ENCODE measurements at regions not wholly inside any gene's neighbourhood (a gene's known extent, or its start where the extent isn't known, plus 50 kb on each side); places are given as distances from the start of the nearest gene placed in this dataset.

- Histone ChIP-seq H2AFZ (ENCODE audit: control insufficient read depth, low read length) (no peak overlapping the region), H3K4me1 (ENCODE audit: control insufficient read depth, extremely low read depth, insufficient read depth, low read length) (peaks cover 3% of the 10 kb centered on the region), H3K9ac (ENCODE audit: control insufficient read depth, extremely low read depth, insufficient read depth, low read length) (no peak overlapping the region), H3K9me1 (ENCODE audit: control insufficient read depth, extremely low read depth, insufficient read depth, low read length) (no peaks in the 10 kb centered on the region), H3K9me3 (ENCODE audit: control insufficient read depth, low read depth, low read length) (no peaks in the 10 kb centered on the region), H3K27ac (ENCODE audit: control insufficient read depth, insufficient read depth, low read length) (no peak overlapping the region), H4K20me1 (ENCODE audit: control insufficient read depth, extremely low read depth, insufficient read depth, low read length) (peaks cover 4% of the 10 kb centered on the region), H3K4me2 (ENCODE audit: control insufficient read depth, extremely low read depth, insufficient read depth, low read depth, low read length) (no peak overlapping the region), H3K27me3 (ENCODE audit: control insufficient read depth, extremely low read depth, insufficient read depth, low read length) (peaks cover 36% of the 10 kb centered on the region), H3K4me3 (ENCODE audit: control insufficient read depth in 2 of 3, extremely low read depth in 1 of 3, insufficient read depth in 2 of 3, low read depth in 1 of 3, low read length in 3 of 3) (no peak overlapping the region), H3K79me2 (ENCODE audit: control insufficient read depth, insufficient read depth, low read length) (no peaks in the 10 kb centered on the region), H3K36me3 (ENCODE audit: control insufficient read depth in 2 of 2, extremely low read depth in 1 of 2, insufficient read depth in 2 of 2, low read length in 2 of 2) (no peaks in the 10 kb centered on the region)
- FAIRE-seq (no peak), DNase-seq (ENCODE audit: low read depth, low spot score) (no peak)
- dilution Hi-C loops (cut with MboI; ENCODE audit: extremely low pct_ligation_motif_present, low sequenced_read_pairs): no loop called here
- TF ChIP-seq CTCF (optimal IDR thresholded peaks at IDR 0.05 in 1 of 3, IDR thresholded peaks at IDR 0.05 in 1 of 3, conservative IDR thresholded peaks at IDR 0.05 in 1 of 3; ENCODE audit: extremely low read depth in 1 of 3, insufficient read depth in 2 of 3, low read length in 3 of 3) (no peak), EZH2 (IDR thresholded peaks at IDR 0.05; ENCODE audit: low read length) (no peak)
Measured at GRCh38 chr16:85236818-85237150, 124.5 kb upstream of the CIBAR2 start.

GRCh38 chr16:85237817-85238216 lies 125.5 kb upstream of the CIBAR2 start:
- no peak for FAIRE-seq
- Histone ChIP-seq H3K4me3 (ENCODE audit: control insufficient read depth in 2 of 3, extremely low read depth in 1 of 3, insufficient read depth in 2 of 3, low read depth in 1 of 3, low read length in 3 of 3) (no peak overlapping the region), H3K27me3 (ENCODE audit: control insufficient read depth, extremely low read depth, insufficient read depth, low read length) (peaks cover 29% of the 10 kb centered on the region), H3K9me3 (ENCODE audit: control insufficient read depth, low read depth, low read length) (no peaks in the 10 kb centered on the region), H3K9ac (ENCODE audit: control insufficient read depth, extremely low read depth, insufficient read depth, low read length) (no peak overlapping the region), H3K4me1 (ENCODE audit: control insufficient read depth, extremely low read depth, insufficient read depth, low read length) (peaks cover 3% of the 10 kb centered on the region), H2AFZ (ENCODE audit: control insufficient read depth, low read length) (no peak overlapping the region), H3K9me1 (ENCODE audit: control insufficient read depth, extremely low read depth, insufficient read depth, low read length) (no peaks in the 10 kb centered on the region), H3K79me2 (ENCODE audit: control insufficient read depth, insufficient read depth, low read length) (no peaks in the 10 kb centered on the region), H3K36me3 (ENCODE audit: control insufficient read depth in 2 of 2, extremely low read depth in 1 of 2, insufficient read depth in 2 of 2, low read length in 2 of 2) (no peaks in the 10 kb centered on the region), H4K20me1 (ENCODE audit: control insufficient read depth, extremely low read depth, insufficient read depth, low read length) (peaks cover 4% of the 10 kb centered on the region), H3K27ac (ENCODE audit: control insufficient read depth, insufficient read depth, low read length) (no peak overlapping the region), H3K4me2 (ENCODE audit: control insufficient read depth, extremely low read depth, insufficient read depth, low read depth, low read length) (no peak overlapping the region)
- no peak for DNase-seq (ENCODE audit: low read depth, low spot score)
- TF ChIP-seq CTCF (optimal IDR thresholded peaks at IDR 0.05 in 1 of 3, IDR thresholded peaks at IDR 0.05 in 1 of 3, conservative IDR thresholded peaks at IDR 0.05 in 1 of 3; ENCODE audit: extremely low read depth in 1 of 3, insufficient read depth in 2 of 3, low read length in 3 of 3) (no peak), EZH2 (IDR thresholded peaks at IDR 0.05; ENCODE audit: low read length) (no peak)
- dilution Hi-C loops (cut with MboI; ENCODE audit: extremely low pct_ligation_motif_present, low sequenced_read_pairs): no loop called here
